Esophagus muscularis mucosa (tissue), 4 donors: ENCODE measurements at regions not wholly inside any gene's neighbourhood (a gene's known extent, or its start where the extent isn't known, plus 50 kb on each side); places are given as distances from the start of the nearest gene placed in this dataset.

Experiments used
- DNase-seq: peaks from one replicate; pipeline ENCODE4 v3.0.0-alpha.2; 2017; ENCODE audit errors: extremely low spot score
- H3K27ac ChIP-seq, 4 donors: fragments of 200-600 bp; sonication (generic); replicated peaks in 1 of 4; 1 replicate in 3 of 4; 2 replicates in 1 of 4; pipeline ENCODE4 v1.5.1; 2016 to 2019; ENCODE audit warnings: mild to moderate bottlenecking in 1 of 4
- H3K27me3 ChIP-seq, 4 donors: fragments of 200-600 bp; sonication (generic); one replicate each; pipeline versions ENCODE4 v1.5.1 to v1.6.0; 2016 to 2019
- H3K36me3 ChIP-seq, 4 donors: fragments of 200-600 bp; sonication (generic); one replicate each; pipeline ENCODE4 v1.5.1; 2016 to 2019
- H3K4me1 ChIP-seq, 4 donors: fragments of 200-600 bp; sonication (generic); one replicate each; pipeline ENCODE4 v1.5.1; 2016 to 2019
- H3K4me3 ChIP-seq, 4 donors: fragments of 200-600 bp; sonication (generic); 1 replicate in 2 of 4; 2 replicates in 2 of 4; pipeline ENCODE4 v1.5.1; 2016 to 2019; ENCODE audit warnings: mild to moderate bottlenecking in 4 of 4, moderate library complexity in 1 of 4
- H3K9me3 ChIP-seq, 4 donors: fragments of 200-600 bp; sonication (generic); 1 replicate in 3 of 4; 2 replicates in 1 of 4; pipeline ENCODE4 v1.5.1; 2016 to 2019
- CTCF ChIP-seq, 3 experiments: fragments of 200-600 bp in 2 of 3; fragments of 450-650 bp in 1 of 3; sonication (generic) in 2 of 3; IDR thresholded peaks; one replicate each; pipeline ENCODE4 v1.5.1; 2017 to 2019; ENCODE audit warnings: antibody characterized with exemption in 3 of 3, mild to moderate bottlenecking in 2 of 3, moderate library complexity in 1 of 3
- EP300 ChIP-seq: sonication (generic); formaldehyde crosslinking; IDR thresholded peaks from one replicate; pipeline ENCODE4 v1.6.1; 2017; ENCODE audit warnings: antibody characterized with exemption
- POLR2A ChIP-seq: fragments of 450-650 bp; IDR thresholded peaks from one replicate; pipeline ENCODE4 v1.6.1; 2017; ENCODE audit warnings: antibody characterized with exemption, moderate library complexity, mild to moderate bottlenecking, low read depth
- POLR2AphosphoS5 ChIP-seq, 2 donors: sonication (generic); formaldehyde crosslinking; IDR thresholded peaks; one replicate each; pipeline ENCODE4 v1.6.1; 2017; ENCODE audit warnings: antibody characterized with exemption in 2 of 2
- WGBS: methylation state at CpG from one replicate; pipeline ENCODE4 v1.1.5; 2018; 5-methylcytosine and 5-hydroxymethylcytosine counted together
- intact Hi-C: fragments of 100-400 bp; cut with DNase I; formaldehyde crosslinking; loops from one replicate; pipeline ENCODE4 v1.15.1; 2023

GRCh38 chr4:38306482-38307071 is 346.4 kb downstream of the PTTG2 start:
- WGBS = 42% methylated on average over 3 of the region's 3 CpGs

GRCh38 chr4:38308728-38309311 is 348.6 kb downstream of the PTTG2 start:
- no peak for TF ChIP-seq POLR2A
- Histone ChIP-seq H3K4me3 (no peak overlapping the region), H3K36me3 (no peaks in the 10 kb centered on the region), H3K9me3 (no peaks in the 10 kb centered on the region), H3K4me1 (peaks cover 0 to under 1% (median 0%) of the 10 kb centered on the region in 4 donors), H3K27ac (no peak overlapping the region), H3K27me3 (no peaks in the 10 kb centered on the region)
- no peak for DNase-seq
- intact Hi-C loops = no loop called here
- 53% methylated on average over 5 of the region's 5 CpGs for WGBS

More at GRCh38 chr4:38306482-38307071, 346.4 kb downstream of the PTTG2 start:
- Histone ChIP-seq H3K27me3 (no peaks in the 10 kb centered on the region), H3K4me3 (no peak overlapping the region), H3K36me3 (no peaks in the 10 kb centered on the region), H3K4me1 (no peaks in the 10 kb centered on the region), H3K27ac (no peak overlapping the region), H3K9me3 (peaks cover 0 to 4% (median 0%) of the 10 kb centered on the region in 4 donors)
- TF ChIP-seq POLR2A (no peak), EP300 (no peak), POLR2AphosphoS5 (IDR thresholded peaks at IDR 0.05) (no peak), CTCF (IDR thresholded peaks at IDR 0.05) (no peak)
- no peak for DNase-seq
- intact Hi-C loops = no loop called here

- H3K4me3 ChIP-seq = no peak overlapping the region
- H3K9me3 ChIP-seq = no peaks in the 10 kb centered on the region
- intact Hi-C loops = no loop called here
- no peaks in the 10 kb centered on the region for H3K27me3 ChIP-seq
- H3K27ac ChIP-seq = no peak overlapping the region
- DNase-seq = no peak
- TF ChIP-seq EP300 (no peak), CTCF (IDR thresholded peaks at IDR 0.05) (no peak), POLR2AphosphoS5 (IDR thresholded peaks at IDR 0.05) (no peak), POLR2A (no peak)
- no peaks in the 10 kb centered on the region for H3K36me3 ChIP-seq
- H3K4me1 ChIP-seq = peaks cover 0 to 5% (median 0%) of the 10 kb centered on the region in 4 donors
- 97% methylated on average over 1 of the region's 1 CpG for WGBS
Observed at GRCh38 chr4:38309471-38309870, 349.3 kb downstream of the PTTG2 start.

GRCh38 chr4:38310446-38311043 is 350.3 kb downstream of the PTTG2 start:
- 78% methylated on average over 4 of the region's 4 CpGs for WGBS
- H3K4me3 ChIP-seq = no peak overlapping the region
- intact Hi-C loops = loop anchor here (10.0 kb wide), 1 partner anchor 246 kb away; no protein-coding TSS in a partner anchor
- no peak overlapping the region for H3K27ac ChIP-seq
- TF ChIP-seq POLR2AphosphoS5 (IDR thresholded peaks at IDR 0.05) (no peak), EP300 (no peak), POLR2A (no peak), CTCF (IDR thresholded peaks at IDR 0.05) (no peak)
- no peaks in the 10 kb centered on the region for H3K36me3 ChIP-seq
- peaks cover 0 to 5% (median 0%) of the 10 kb centered on the region in 4 donors for H3K4me1 ChIP-seq
- H3K27me3 ChIP-seq = no peaks in the 10 kb centered on the region
- no peak for DNase-seq
- H3K9me3 ChIP-seq = no peaks in the 10 kb centered on the region

- H3K4me1 ChIP-seq = peaks cover 0 to 5% (median 0%) of the 10 kb centered on the region in 4 donors
- no peaks in the 10 kb centered on the region for H3K36me3 ChIP-seq
- no peaks in the 10 kb centered on the region for H3K9me3 ChIP-seq
- DNase-seq = no peak
- no peak overlapping the region for H3K27ac ChIP-seq
- intact Hi-C loops = loop anchor here (10.0 kb wide), 1 partner anchor 247 kb away; no protein-coding TSS in a partner anchor
- no peak overlapping the region for H3K4me3 ChIP-seq
- H3K27me3 ChIP-seq = no peaks in the 10 kb centered on the region
- TF ChIP-seq EP300 (no peak), POLR2A (no peak), POLR2AphosphoS5 (IDR thresholded peaks at IDR 0.05) (no peak), CTCF (IDR thresholded peaks at IDR 0.05) (no peak)
- 90% methylated on average over 8 of the region's 8 CpGs for WGBS
Observed at GRCh38 chr4:38311495-38312126, 351.4 kb downstream of the PTTG2 start.
